HEK293 (cell line): ENCODE measurements at regions not wholly inside any gene's neighbourhood (a gene's known extent, or its start where the extent isn't known, plus 50 kb on each side); places are given as distances from the start of the nearest gene placed in this dataset.

Experiments
- CTCF ChIA-PET: fragments of 350-600 bp; formaldehyde crosslinking; extraction: SDS; loops from one replicate; lab custom pipeline; 2021; ENCODE audit warnings: antibody characterized with exemption; lab: Yijun Ruan, JAX
- POLR2A ChIA-PET: fragments of 300-600 bp; formaldehyde crosslinking; extraction: SDS; loops from one replicate; lab custom pipeline; 2020; ENCODE audit warnings: antibody characterized with exemption, inconsistent platforms; lab: Yijun Ruan, JAX
- H3K27ac ChIP-seq: fragments of 200-500 bp; sonication (Bioruptor generic); 2 replicates; pipeline ENCODE4 v1.5.1; 2014; ENCODE audit warnings: low read depth, low read length, control low read depth, inconsistent platforms; ENCODE audit errors: extremely low read depth
- H3K36me3 ChIP-seq, 2 experiments: fragments of 200-500 bp in 1 of 2; sonication (Bioruptor generic) in 1 of 2; 1 replicate in 1 of 2; 2 replicates in 1 of 2; pipeline ENCODE4 v1.5.1; 2014 to 2017; ENCODE audit warnings: inconsistent platforms in 2 of 2, low read length in 2 of 2; ENCODE audit not compliant: control insufficient read depth in 2 of 2, insufficient read depth in 1 of 2
- H3K4me1 ChIP-seq: fragments of 200-500 bp; sonication (Bioruptor generic); 2 replicates; pipeline ENCODE4 v1.5.1; 2014; ENCODE audit warnings: mild to moderate bottlenecking, low read length, inconsistent platforms; ENCODE audit not compliant: control insufficient read depth, insufficient read depth
- H3K4me3 ChIP-seq: 2 replicates; pipeline ENCODE4 v1.5.1; 2011; ENCODE audit warnings: low read depth, mild to moderate bottlenecking, control low read depth, low read length, moderate library complexity
- H3K9me3 ChIP-seq: fragments of 200-500 bp; sonication (Bioruptor generic); 2 replicates; pipeline ENCODE4 v1.5.1; 2014; ENCODE audit warnings: low read depth, low read length, inconsistent platforms; ENCODE audit not compliant: control insufficient read depth, insufficient read depth
- HOXC10 ChIP-seq: sonication (generic); formaldehyde crosslinking; IDR thresholded peaks from 2 replicates; pipeline ENCODE4 v1.8.1; 2023; ENCODE audit warnings: mild to moderate bottlenecking, missing genetic modification reagents
- KLF16 ChIP-seq: fragments of 450-650 bp; formaldehyde crosslinking; IDR thresholded peaks from 2 replicates; pipeline ENCODE4 v1.5.1; 2017; ENCODE audit warnings: missing biosample characterization, missing genetic modification characterization
- MYNN ChIP-seq: fragments of 450-650 bp; formaldehyde crosslinking; IDR thresholded peaks from 2 replicates; pipeline ENCODE4 v1.5.1; 2016; ENCODE audit warnings: missing biosample characterization, missing genetic modification characterization, borderline replicate concordance
- PRDM2 ChIP-seq: fragments of 450-650 bp; formaldehyde crosslinking; IDR thresholded peaks from 2 replicates; pipeline ENCODE4 v1.5.1; 2016; ENCODE audit warnings: missing biosample characterization, missing genetic modification characterization, borderline replicate concordance
- RBAK ChIP-seq: fragments of 450-650 bp; formaldehyde crosslinking; IDR thresholded peaks from 2 replicates; pipeline ENCODE4 v1.5.1; 2016; ENCODE audit warnings: missing biosample characterization, missing genetic modification characterization
- SP7 ChIP-seq: fragments of 450-650 bp; formaldehyde crosslinking; IDR thresholded peaks from 2 replicates; pipeline ENCODE4 v1.5.1; 2016; ENCODE audit warnings: missing biosample characterization, missing genetic modification characterization
- ZBTB7A ChIP-seq: fragments of 450-650 bp; formaldehyde crosslinking; IDR thresholded peaks from 2 replicates; pipeline ENCODE4 v1.5.1; 2016; ENCODE audit warnings: low read depth, missing biosample characterization, missing genetic modification characterization
- ZIC2 ChIP-seq: fragments of 450-650 bp; formaldehyde crosslinking; IDR thresholded peaks from 2 replicates; pipeline ENCODE4 v1.5.1; 2016; ENCODE audit warnings: missing biosample characterization, missing genetic modification characterization
- ZNF174 ChIP-seq: fragments of 450-650 bp; formaldehyde crosslinking; IDR thresholded peaks from 2 replicates; pipeline ENCODE4 v1.5.0; 2017; ENCODE audit warnings: missing biosample characterization, mild to moderate bottlenecking, missing genetic modification characterization
- ZNF423 ChIP-seq: fragments of 450-650 bp; formaldehyde crosslinking; IDR thresholded peaks from 2 replicates; pipeline ENCODE4 v1.5.1; 2016; ENCODE audit warnings: missing biosample characterization, missing genetic modification characterization
- ZNF776 ChIP-seq: fragments of 450-650 bp; formaldehyde crosslinking; IDR thresholded peaks from 2 replicates; pipeline ENCODE4 v1.5.0; 2017; ENCODE audit warnings: missing biosample characterization, missing genetic modification characterization, borderline replicate concordance
- TF ChIP-seq, protein P1 (sequence below): fragments of 450-650 bp; formaldehyde crosslinking; conservative IDR thresholded peaks from 2 replicates; pipeline ENCODE4 v1.5.1; 2016; ENCODE audit warnings: low read depth, missing biosample characterization, missing genetic modification characterization

- TF ChIP-seq ZNF423 (no peak), MYNN (no peak), SP7 (no peak), PRDM2 (no peak), ZNF174 (tag by site-specific recombination) (no peak), HOXC10 (CRISPR knock-in tag) (no peak)
- H3K4me3 ChIP-seq: no peak overlapping the region
- no peaks in the 10 kb centered on the region for H3K4me1 ChIP-seq
- H3K9me3 ChIP-seq: no peaks in the 10 kb centered on the region
- ChIA-PET CTCF (no interaction called here), POLR2A (no interaction called here)
- H3K27ac ChIP-seq: no peak overlapping the region
- H3K36me3 ChIP-seq: no peaks in the 10 kb centered on the region
Observed at GRCh38 chrX:793216-793770, 162.7 kb downstream of the SHOX start.

GRCh38 chrX:791479-792034, 161.0 kb downstream of the SHOX start:
- ChIA-PET CTCF (no interaction called here), POLR2A (no interaction called here)
- H3K4me1 ChIP-seq: no peaks in the 10 kb centered on the region
- no peaks in the 10 kb centered on the region for H3K36me3 ChIP-seq
- TF ChIP-seq, protein P1, sequence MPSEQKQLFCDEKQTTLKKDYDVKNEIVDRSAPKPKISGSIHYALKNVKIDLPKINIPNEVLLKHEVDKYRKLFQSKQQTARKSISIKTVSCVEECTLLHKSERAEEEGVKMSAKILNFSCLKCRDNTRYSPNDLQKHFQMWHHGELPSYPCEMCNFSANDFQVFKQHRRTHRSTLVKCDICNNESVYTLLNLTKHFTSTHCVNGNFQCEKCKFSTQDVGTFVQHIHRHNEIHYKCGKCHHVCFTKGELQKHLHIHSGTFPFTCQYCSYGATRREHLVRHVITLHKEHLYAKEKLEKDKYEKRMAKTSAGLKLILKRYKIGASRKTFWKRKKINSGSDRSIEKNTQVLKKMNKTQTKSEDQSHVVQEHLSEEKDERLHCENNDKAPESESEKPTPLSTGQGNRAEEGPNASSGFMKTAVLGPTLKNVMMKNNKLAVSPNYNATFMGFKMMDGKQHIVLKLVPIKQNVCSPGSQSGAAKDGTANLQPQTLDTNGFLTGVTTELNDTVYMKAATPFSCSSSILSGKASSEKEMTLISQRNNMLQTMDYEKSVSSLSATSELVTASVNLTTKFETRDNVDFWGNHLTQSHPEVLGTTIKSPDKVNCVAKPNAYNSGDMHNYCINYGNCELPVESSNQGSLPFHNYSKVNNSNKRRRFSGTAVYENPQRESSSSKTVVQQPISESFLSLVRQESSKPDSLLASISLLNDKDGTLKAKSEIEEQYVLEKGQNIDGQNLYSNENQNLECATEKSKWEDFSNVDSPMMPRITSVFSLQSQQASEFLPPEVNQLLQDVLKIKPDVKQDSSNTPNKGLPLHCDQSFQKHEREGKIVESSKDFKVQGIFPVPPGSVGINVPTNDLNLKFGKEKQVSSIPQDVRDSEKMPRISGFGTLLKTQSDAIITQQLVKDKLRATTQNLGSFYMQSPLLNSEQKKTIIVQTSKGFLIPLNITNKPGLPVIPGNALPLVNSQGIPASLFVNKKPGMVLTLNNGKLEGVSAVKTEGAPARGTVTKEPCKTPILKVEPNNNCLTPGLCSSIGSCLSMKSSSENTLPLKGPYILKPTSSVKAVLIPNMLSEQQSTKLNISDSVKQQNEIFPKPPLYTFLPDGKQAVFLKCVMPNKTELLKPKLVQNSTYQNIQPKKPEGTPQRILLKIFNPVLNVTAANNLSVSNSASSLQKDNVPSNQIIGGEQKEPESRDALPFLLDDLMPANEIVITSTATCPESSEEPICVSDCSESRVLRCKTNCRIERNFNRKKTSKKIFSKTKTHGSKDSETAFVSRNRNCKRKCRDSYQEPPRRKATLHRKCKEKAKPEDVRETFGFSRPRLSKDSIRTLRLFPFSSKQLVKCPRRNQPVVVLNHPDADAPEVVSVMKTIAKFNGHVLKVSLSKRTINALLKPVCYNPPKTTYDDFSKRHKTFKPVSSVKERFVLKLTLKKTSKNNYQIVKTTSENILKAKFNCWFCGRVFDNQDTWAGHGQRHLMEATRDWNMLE (tag by site-specific recombination): no peak
- TF ChIP-seq ZIC2: no peak
- no peak for TF ChIP-seq RBAK
- no peak for TF ChIP-seq ZBTB7A (tag by site-specific recombination)
- no peak for TF ChIP-seq ZNF776
- no peak for TF ChIP-seq HOXC10 (CRISPR knock-in tag)
- no peak for TF ChIP-seq KLF16
- no peak overlapping the region for H3K4me3 ChIP-seq
- H3K9me3 ChIP-seq: no peaks in the 10 kb centered on the region
- H3K27ac ChIP-seq: no peak overlapping the region
